Fibroblast of the aortic adventitia (primary cell): ENCODE measurements at regions not wholly inside any gene's neighbourhood (a gene's known extent, or its start where the extent isn't known, plus 50 kb on each side); places are given as distances from the start of the nearest gene placed in this dataset.

Source experiments
- DNase-seq: peaks from one replicate; pipeline ENCODE4 v3.0.0-alpha.2; 2010; ENCODE audit warnings: low read depth
- H3K4me3 ChIP-seq: 2 replicates; pipeline ENCODE4 v1.5.1; 2011; ENCODE audit warnings: low read depth, mild to moderate bottlenecking, control low read depth, low read length, moderate library complexity
- TF ChIP-seq, protein P1 (sequence below): IDR thresholded peaks from 2 replicates; pipeline ENCODE4 v1.5.1; 2011; ENCODE audit warnings: mild to moderate bottlenecking, low read length, control low read depth, inconsistent platforms; ENCODE audit not compliant: insufficient read depth

DNA sequence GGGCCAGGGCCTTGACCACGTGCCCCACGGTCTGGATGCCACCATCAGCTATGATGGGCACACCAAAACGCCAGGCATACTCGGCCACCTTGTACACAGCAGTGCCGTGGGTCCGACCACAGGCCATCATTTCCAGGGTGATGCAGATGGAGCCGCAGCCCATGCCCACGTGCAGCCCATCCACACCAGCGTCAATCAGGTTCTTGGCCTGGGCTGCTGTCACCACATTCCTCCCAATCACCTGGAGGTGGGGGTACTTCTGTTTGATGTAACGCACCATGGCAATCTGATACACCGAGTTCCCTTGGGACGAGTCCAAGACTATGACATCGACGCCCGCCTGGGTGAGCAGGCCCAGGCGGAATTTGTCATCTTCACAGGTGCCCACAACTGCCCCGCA lies 221.2 kb upstream of the ATP6AP2 start:
- TF ChIP-seq, protein P1, sequence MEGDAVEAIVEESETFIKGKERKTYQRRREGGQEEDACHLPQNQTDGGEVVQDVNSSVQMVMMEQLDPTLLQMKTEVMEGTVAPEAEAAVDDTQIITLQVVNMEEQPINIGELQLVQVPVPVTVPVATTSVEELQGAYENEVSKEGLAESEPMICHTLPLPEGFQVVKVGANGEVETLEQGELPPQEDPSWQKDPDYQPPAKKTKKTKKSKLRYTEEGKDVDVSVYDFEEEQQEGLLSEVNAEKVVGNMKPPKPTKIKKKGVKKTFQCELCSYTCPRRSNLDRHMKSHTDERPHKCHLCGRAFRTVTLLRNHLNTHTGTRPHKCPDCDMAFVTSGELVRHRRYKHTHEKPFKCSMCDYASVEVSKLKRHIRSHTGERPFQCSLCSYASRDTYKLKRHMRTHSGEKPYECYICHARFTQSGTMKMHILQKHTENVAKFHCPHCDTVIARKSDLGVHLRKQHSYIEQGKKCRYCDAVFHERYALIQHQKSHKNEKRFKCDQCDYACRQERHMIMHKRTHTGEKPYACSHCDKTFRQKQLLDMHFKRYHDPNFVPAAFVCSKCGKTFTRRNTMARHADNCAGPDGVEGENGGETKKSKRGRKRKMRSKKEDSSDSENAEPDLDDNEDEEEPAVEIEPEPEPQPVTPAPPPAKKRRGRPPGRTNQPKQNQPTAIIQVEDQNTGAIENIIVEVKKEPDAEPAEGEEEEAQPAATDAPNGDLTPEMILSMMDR = no peak

DNA sequence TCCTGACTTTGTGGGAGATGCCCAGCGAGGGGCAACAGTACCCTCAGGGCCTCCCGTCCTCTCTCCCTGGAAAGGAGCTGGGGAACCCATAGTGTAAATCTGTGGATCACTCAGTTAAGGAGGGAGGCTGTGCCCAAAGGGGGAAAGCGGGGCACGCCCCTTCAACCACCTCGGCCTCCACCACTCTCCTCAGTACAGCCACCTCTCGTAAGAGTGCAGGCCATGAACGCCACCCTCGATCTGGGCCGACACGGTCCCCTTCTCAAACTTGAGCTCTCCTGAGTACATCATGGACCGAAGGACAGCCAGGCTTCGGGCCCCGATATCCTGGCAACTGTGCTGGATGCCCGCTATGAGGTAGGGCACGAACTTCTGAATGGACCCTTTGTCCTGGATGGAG lies 221.8 kb upstream of the ATP6AP2 start:
- no peak for DNase-seq
- no peak overlapping the region for H3K4me3 ChIP-seq
- TF ChIP-seq, protein P1 = no peak

More for the DNA sequence above, 221.2 kb upstream of the ATP6AP2 start:
- H3K4me3 ChIP-seq = no peak overlapping the region
- DNase-seq = no peak

DNA sequence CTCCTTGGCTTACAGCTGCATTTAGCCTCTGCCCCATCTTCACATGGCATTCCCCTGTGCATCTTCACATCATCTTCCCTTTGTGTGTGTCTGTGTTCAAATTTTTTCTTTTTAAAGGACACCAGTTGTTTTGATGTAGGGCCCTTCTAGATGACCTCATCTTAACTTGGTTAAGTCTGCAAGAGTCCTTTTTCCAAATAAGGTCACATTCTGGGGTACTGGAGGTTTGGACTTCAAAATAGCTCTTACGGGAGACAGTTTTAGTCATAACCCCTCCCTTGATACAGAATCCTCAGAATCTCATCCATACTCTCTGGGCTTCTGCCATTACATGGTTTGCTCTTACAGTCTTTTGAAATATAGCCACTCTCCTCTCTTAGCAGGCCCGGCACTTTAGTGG lies 231.5 kb upstream of the ATP6AP2 start:
- no peak for DNase-seq
- TF ChIP-seq, protein P1 = no peak
- H3K4me3 ChIP-seq = no peak overlapping the region

DNA sequence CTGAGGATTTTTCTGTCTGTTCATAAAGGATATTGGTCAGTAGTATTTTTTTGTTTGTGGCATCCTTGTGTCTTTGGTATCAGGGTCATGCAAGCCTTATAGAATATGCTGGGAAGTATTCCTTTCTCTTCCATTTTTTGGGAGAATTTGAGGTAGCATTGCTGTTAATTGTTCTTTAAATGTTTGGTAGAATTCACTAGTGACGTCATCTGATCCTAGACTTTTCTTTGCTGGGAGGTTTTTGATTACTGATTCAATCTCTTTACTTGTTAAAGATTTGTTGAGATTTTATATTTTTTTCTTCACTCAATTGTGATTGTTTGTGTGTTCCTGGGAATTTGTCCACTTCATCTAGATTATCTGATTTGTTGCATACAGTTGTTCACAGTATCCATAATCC lies 234.4 kb upstream of the ATP6AP2 start:
- TF ChIP-seq, protein P1 = no peak
- DNase-seq = no peak
- H3K4me3 ChIP-seq = no peak overlapping the region

DNA sequence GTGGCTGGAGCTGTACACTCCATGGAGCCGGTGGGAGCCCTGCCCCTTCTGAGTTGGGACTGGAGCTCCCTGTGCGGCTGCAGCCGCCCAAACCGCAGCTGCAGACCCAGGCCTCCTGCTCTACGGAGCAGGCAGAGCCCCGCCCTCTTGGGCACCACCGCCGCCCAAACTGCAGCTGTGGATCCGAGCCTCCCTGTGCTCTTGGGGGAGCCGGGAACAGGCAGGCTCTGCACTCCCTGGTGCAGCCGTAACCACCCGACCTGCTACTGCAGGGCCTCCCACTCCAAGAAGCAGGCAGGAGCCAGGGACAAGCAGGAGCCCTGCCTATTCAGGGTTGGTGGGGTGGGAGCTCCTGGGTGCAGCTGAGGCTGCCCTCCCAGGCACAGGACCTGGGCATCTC lies 237.5 kb upstream of the ATP6AP2 start:
- no peak overlapping the region for H3K4me3 ChIP-seq
- TF ChIP-seq, protein P1 = no peak
- no peak for DNase-seq

DNA sequence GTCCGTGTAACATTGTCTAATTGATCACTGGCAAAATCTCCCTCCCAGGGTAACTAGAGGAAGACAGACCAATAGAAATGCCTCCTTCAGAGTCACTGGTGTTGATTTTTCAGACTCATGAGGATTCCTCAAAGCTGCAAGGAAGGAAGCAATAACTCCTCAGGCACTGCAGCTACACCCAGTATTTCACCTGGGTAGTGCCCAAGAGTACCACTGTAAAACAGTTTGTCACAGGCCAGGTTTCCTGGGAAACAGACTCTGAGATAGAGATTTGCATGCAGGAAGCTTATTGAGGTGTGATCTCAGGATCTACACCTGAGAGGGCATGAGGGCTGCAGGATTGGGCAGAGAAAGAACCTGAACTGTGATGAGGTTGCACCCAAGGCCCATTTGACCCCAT lies 240.7 kb upstream of the ATP6AP2 start:
- TF ChIP-seq, protein P1 = no peak
- no peak for DNase-seq
- H3K4me3 ChIP-seq = no peak overlapping the region

DNA sequence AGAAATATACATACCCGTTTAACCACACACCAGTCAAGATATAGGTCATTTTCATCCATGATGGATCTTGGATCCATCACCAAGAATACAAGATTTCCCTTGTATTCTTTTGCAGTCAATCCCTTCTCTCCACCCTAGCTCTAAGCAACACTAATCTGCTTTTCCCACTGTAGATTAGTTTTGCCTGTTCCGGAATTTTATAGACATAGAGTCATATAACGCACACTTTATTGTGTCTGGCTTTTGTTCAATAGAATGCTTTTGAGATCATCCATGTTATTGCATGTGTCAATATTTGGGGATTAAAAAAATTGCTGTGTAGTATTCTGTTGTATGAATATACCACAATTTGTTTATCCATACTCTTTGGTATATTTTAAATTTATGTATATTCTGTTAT lies 235.6 kb upstream of the BCOR start:
- no peak overlapping the region for H3K4me3 ChIP-seq
- TF ChIP-seq, protein P1 = no peak
- no peak for DNase-seq
